HepG2 (cell line): ENCODE measurements at regions not wholly inside any gene's neighbourhood (a gene's known extent, or its start where the extent isn't known, plus 50 kb on each side); places are given as distances from the start of the nearest gene placed in this dataset.

Source experiments
- BHLHE40 ChIP-seq: IDR thresholded peaks from 2 replicates; pipeline ENCODE4 v1.6.1; 2011; ENCODE audit warnings: low read length, improper control_type of control experiment
- CBFB ChIP-seq: sonication (generic); formaldehyde crosslinking; IDR thresholded peaks from 2 replicates; pipeline ENCODE4 v1.4.0; 2020; ENCODE audit warnings: missing genetic modification reagents
- CSRNP2 ChIP-seq: sonication (generic); formaldehyde crosslinking; conservative IDR thresholded peaks from 2 replicates; pipeline ENCODE4 v1.8.0; 2022; ENCODE audit warnings: low read depth, missing genetic modification reagents
- ETV5 ChIP-seq: IDR thresholded peaks from 2 replicates; pipeline ENCODE4 v1.6.1; 2018; ENCODE audit warnings: missing biosample characterization, missing genetic modification reagents, inconsistent platforms, borderline replicate concordance
- HNRNPUL1 ChIP-seq: fragments of 200-400 bp; formaldehyde crosslinking; IDR thresholded peaks from 2 replicates; pipeline ENCODE4 v1.6.1; 2017; ENCODE audit warnings: low read depth, mild to moderate bottlenecking, low read length, moderate library complexity
- HOMEZ ChIP-seq: IDR thresholded peaks from 2 replicates; pipeline ENCODE4 v1.6.1; 2016; ENCODE audit warnings: low read depth
- HOXA7 ChIP-seq: sonication (generic); formaldehyde crosslinking; IDR thresholded peaks from 2 replicates; pipeline ENCODE4 v1.8.1; 2022; ENCODE audit warnings: mild to moderate bottlenecking, missing genetic modification reagents, moderate library complexity
- ISL2 ChIP-seq: sonication (generic); formaldehyde crosslinking; IDR thresholded peaks from 2 replicates; pipeline ENCODE4 v1.5.0; 2020; ENCODE audit warnings: missing genetic modification reagents
- KDM6A ChIP-seq: IDR thresholded peaks from 2 replicates; pipeline ENCODE4 v1.6.1; 2016; ENCODE audit warnings: low read depth
- KLF6 ChIP-seq: IDR thresholded peaks from 2 replicates; pipeline ENCODE4 v1.8.0; 2016; ENCODE audit warnings: missing biosample characterization, missing genetic modification reagents
- MEF2D ChIP-seq: sonication (generic); formaldehyde crosslinking; IDR thresholded peaks from 2 replicates; pipeline ENCODE4 v1.5.1; 2020; ENCODE audit warnings: mild to moderate bottlenecking, missing genetic modification reagents
- PHF5A ChIP-seq: IDR thresholded peaks from one replicate; pipeline ENCODE4 v1.6.1; 2018; ENCODE audit warnings: low read depth, missing genetic modification reagents; ENCODE audit not compliant: unreplicated experiment
- POLR2G ChIP-seq: fragments of 200-400 bp; formaldehyde crosslinking; IDR thresholded peaks from 2 replicates; pipeline ENCODE4 v1.6.1; 2018; ENCODE audit warnings: mild to moderate bottlenecking, low read depth, low read length, moderate library complexity
- SALL2 ChIP-seq: sonication (generic); formaldehyde crosslinking; IDR thresholded peaks from 2 replicates; pipeline ENCODE4 v1.8.1; 2023; ENCODE audit warnings: mild to moderate bottlenecking, missing genetic modification reagents, inconsistent platforms
- SCMH1 ChIP-seq: sonication (generic); formaldehyde crosslinking; IDR thresholded peaks from 2 replicates; pipeline ENCODE4 v1.9.0; 2021; ENCODE audit warnings: missing genetic modification reagents, mild to moderate bottlenecking, borderline replicate concordance
- TOE1 ChIP-seq: sonication (generic); formaldehyde crosslinking; IDR thresholded peaks from 2 replicates; pipeline ENCODE4 v1.4.0; 2020; ENCODE audit warnings: mild to moderate bottlenecking, missing genetic modification reagents
- ZBTB38 ChIP-seq: sonication (generic); formaldehyde crosslinking; IDR thresholded peaks from 2 replicates; pipeline ENCODE4 v1.5.1; 2020; ENCODE audit warnings: mild to moderate bottlenecking, missing genetic modification reagents
- ZNF260 ChIP-seq: sonication (generic); formaldehyde crosslinking; IDR thresholded peaks from 2 replicates; pipeline ENCODE4 v1.4.0; 2020; ENCODE audit warnings: missing genetic modification reagents, low read depth, mild to moderate bottlenecking, borderline replicate concordance
- ZNF333 ChIP-seq: sonication (generic); formaldehyde crosslinking; IDR thresholded peaks from 2 replicates; pipeline ENCODE4 v1.4.0; 2020; ENCODE audit warnings: mild to moderate bottlenecking, missing genetic modification reagents, borderline replicate concordance
- ZNF367 ChIP-seq: sonication (generic); formaldehyde crosslinking; IDR thresholded peaks from 2 replicates; pipeline ENCODE4 v1.4.0; 2020; ENCODE audit warnings: missing genetic modification reagents, borderline replicate concordance
- ZNF567 ChIP-seq: sonication (generic); formaldehyde crosslinking; IDR thresholded peaks from 2 replicates; pipeline ENCODE4 v1.8.1; 2023; ENCODE audit warnings: mild to moderate bottlenecking, missing genetic modification reagents, borderline replicate concordance
- ZNF672 ChIP-seq: sonication (generic); formaldehyde crosslinking; IDR thresholded peaks from 2 replicates; pipeline ENCODE4 v1.8.1; 2022; ENCODE audit warnings: missing genetic modification reagents
- ZNF720 ChIP-seq: sonication (generic); formaldehyde crosslinking; IDR thresholded peaks from 2 replicates; pipeline ENCODE4 v1.4.0; 2020; ENCODE audit warnings: missing genetic modification reagents
- ZNF75D ChIP-seq: sonication (generic); formaldehyde crosslinking; IDR thresholded peaks from 2 replicates; pipeline ENCODE4 v1.8.1; 2023; ENCODE audit warnings: missing genetic modification reagents, mild to moderate bottlenecking, borderline replicate concordance
- ZZZ3 ChIP-seq: sonication (generic); formaldehyde crosslinking; IDR thresholded peaks from 2 replicates; pipeline ENCODE4 v1.4.0; 2020; ENCODE audit warnings: missing genetic modification reagents, mild to moderate bottlenecking, borderline replicate concordance
- TF ChIP-seq, protein P1 (sequence below): sonication (generic); formaldehyde crosslinking; IDR thresholded peaks from 2 replicates; pipeline ENCODE4 v1.4.0; 2020; ENCODE audit warnings: mild to moderate bottlenecking, missing genetic modification reagents

DNA sequence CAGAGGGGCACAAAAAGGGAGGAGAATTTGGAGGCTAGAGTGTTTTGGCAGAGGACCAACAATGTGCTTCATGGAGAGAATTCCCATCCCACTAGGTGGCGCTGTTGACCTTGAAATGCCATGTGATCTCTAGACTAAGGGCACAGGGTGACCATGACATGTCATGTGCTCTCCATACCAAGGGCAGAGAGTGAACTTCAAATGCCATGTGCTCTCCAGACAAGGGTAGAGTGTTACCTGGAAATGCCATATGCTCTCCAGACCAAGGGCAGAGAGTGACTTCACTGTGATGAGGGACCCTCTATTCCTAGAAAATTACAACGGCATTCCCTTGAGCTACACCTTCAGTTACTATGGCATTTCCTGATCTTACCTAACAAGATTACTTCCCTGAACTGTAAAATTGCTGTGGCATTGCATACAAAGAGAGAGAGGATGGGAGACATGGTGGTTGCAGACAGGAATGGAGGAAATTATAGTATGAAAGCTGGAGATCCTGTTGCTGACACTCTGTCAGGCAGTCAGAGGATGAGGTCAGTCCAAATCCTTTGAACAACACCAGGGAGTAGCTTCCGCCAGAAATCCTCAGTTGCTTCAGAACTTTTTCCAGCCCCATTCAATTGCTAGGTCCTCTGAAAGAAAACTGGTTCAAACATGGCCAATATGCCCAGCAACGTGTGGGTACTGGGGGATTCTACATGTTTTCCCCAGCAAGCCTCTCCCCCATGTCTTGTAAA is 60.9 kb upstream of the ACSM6 start (continued):
- TF ChIP-seq CBFB, result no peak
- TF ChIP-seq, protein P1, sequence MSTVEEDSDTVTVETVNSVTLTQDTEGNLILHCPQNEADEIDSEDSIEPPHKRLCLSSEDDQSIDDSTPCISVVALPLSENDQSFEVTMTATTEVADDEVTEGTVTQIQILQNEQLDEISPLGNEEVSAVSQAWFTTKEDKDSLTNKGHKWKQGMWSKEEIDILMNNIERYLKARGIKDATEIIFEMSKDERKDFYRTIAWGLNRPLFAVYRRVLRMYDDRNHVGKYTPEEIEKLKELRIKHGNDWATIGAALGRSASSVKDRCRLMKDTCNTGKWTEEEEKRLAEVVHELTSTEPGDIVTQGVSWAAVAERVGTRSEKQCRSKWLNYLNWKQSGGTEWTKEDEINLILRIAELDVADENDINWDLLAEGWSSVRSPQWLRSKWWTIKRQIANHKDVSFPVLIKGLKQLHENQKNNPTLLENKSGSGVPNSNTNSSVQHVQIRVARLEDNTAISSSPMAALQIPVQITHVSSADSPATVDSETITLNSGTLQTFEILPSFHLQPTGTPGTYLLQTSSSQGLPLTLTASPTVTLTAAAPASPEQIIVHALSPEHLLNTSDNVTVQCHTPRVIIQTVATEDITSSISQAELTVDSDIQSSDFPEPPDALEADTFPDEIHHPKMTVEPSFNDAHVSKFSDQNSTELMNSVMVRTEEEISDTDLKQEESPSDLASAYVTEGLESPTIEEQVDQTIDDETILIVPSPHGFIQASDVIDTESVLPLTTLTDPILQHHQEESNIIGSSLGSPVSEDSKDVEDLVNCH (CRISPR knock-in tag), result no peak
- TF ChIP-seq ZNF720 (CRISPR knock-in tag), result no peak
- peak; percentile 27; the same call in 1 of the 2 replicates for TF ChIP-seq ISL2 (CRISPR knock-in tag)
- TF ChIP-seq ZBTB38 (CRISPR knock-in tag), result no peak
- no peak for TF ChIP-seq POLR2G
- no peak for TF ChIP-seq ZNF567
- TF ChIP-seq KLF6 (CRISPR knock-in tag), result no peak
- peak; percentile 10; the same call in 1 of the 2 replicates for TF ChIP-seq ETV5
- no peak for TF ChIP-seq HNRNPUL1
- peak; percentile 92 for TF ChIP-seq HOMEZ (CRISPR knock-in tag)
- no peak for TF ChIP-seq ZNF333
- no peak for TF ChIP-seq CSRNP2
- TF ChIP-seq SALL2 (CRISPR knock-in tag), result no peak
- no peak for TF ChIP-seq PHF5A (CRISPR knock-in tag)
- TF ChIP-seq SCMH1 (CRISPR knock-in tag), result no peak
- TF ChIP-seq BHLHE40, result no peak
- no peak for TF ChIP-seq KDM6A (CRISPR knock-in tag)
- no peak for TF ChIP-seq ZNF367 (CRISPR knock-in tag)
- no peak for TF ChIP-seq ZZZ3
- no peak for TF ChIP-seq ZNF75D (CRISPR knock-in tag)
- no peak for TF ChIP-seq ZNF672 (CRISPR knock-in tag)
- TF ChIP-seq TOE1 (CRISPR knock-in tag), result no peak
- 0 out of 2 replicates have a peak, but pooled peaks have one; percentile 69 for TF ChIP-seq MEF2D (CRISPR knock-in tag)
- no peak for TF ChIP-seq HOXA7 (CRISPR knock-in tag)
- TF ChIP-seq ZNF260, result no peak
